Dedifferentiated amniotic fluid mesenchymal stem cell (primary cell): ENCODE measurements at regions not wholly inside any gene's neighbourhood (a gene's known extent, or its start where the extent isn't known, plus 50 kb on each side); places are given as distances from the start of the nearest gene placed in this dataset.

Experiments
- DNase-seq: peaks from one replicate; pipeline ENCODE4 v3.0.0-alpha.2; 2016; ENCODE audit errors: extremely low spot score

- no peak for DNase-seq
These were observed 52.7 kb upstream of the PELI1 start for GRCh38 chr2:64196963-64197362.

GRCh38 chr2:64201151-64201550, 56.9 kb upstream of the PELI1 start:
- peak; percentile 25 for DNase-seq

DNA sequence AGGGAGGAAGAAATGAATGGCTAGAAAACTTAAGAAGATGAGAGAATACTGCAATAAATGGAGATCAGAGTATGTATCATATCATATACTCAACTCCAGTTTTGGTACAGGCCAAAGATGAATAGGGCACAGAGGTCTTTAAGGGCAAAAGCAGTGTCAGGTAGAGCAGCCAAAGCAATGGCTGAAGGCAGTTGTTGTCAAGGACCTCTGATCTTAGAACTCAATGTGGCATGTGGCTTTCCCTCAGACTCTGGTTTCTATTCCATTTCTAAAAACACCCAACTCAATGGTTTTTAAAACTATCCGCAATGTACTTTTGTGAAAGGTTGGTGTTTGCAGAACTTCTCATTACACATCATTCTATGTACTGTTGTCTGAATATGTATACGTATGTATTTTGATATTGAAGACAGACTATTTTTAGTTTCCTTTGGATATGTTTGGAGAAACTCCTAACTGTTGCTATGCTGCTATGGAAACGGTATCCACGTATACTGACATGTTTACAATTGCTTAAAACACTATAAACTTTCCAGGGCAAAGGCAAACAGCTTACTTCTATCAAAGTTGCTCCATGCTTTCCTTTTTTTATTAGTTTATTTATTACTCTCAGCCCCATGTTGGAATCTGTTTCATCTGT, 58.1 kb upstream of the PELI1 start:
- DNase-seq, result peak; percentile 44

- no peak for DNase-seq
These were observed 59.1 kb upstream of the PELI1 start for GRCh38 chr2:64203131-64203857.

- DNase-seq, result no peak
These were observed 59.8 kb upstream of the PELI1 start for GRCh38 chr2:64203858-64204632.

- no peak for DNase-seq
These were observed 60.5 kb upstream of the PELI1 start for GRCh38 chr2:64204703-64205102.

DNA sequence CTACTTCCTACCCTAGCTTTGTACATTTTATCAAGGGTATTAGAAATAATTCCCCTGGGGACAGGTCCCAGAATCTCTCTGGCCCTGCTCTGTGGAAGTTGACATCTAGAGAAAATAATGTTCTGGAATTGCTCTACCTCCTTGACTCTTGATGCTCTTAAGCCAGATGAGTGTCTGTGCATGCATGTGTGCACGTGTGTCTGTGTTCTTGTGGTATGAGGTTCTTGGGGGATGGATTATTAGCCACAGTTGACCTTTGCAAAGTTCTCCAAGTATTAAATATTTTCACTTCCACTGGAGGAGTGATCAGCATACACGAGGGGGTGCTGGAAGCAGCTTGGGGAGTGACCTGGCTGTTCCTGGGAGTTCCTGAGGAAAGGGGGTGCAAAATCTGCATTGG, 61.2 kb upstream of the PELI1 start:
- no peak for DNase-seq

GRCh38 chr2:64207573-64207972, 63.4 kb upstream of the PELI1 start:
- DNase-seq, result no peak

- no peak for DNase-seq
These were observed 66.6 kb upstream of the PELI1 start for GRCh38 chr2:64210816-64211215.

DNA sequence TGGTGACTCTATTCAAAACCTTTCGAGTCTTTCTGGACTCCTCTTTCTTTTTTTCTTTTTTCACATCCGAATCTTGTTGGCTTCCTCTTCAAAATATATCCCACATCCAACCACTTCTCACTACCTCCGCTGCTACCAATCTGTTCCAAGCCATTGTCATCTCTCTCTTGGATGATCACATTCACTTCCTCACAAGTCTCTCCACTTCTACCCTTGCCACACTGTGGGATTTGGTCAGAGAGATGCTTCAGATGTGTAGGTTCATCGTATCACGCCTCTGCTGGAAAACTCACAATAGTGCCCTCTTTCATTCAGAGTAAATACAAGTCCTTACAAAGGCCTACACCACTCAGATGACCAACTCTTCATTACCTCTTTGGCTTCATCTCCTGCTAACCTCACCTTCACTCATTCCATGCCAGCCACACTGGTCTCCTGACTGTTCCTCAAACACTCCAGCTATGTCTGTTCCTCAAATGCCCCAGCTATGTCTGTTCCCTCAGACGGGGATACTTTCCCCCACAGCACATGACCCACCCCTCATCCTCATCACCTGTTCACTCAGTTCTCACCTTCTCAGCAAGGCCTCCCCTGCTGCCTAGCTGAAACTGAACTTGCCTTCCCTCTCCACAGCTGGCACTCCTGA, 67.2 kb upstream of the PELI1 start:
- no peak for DNase-seq

DNA sequence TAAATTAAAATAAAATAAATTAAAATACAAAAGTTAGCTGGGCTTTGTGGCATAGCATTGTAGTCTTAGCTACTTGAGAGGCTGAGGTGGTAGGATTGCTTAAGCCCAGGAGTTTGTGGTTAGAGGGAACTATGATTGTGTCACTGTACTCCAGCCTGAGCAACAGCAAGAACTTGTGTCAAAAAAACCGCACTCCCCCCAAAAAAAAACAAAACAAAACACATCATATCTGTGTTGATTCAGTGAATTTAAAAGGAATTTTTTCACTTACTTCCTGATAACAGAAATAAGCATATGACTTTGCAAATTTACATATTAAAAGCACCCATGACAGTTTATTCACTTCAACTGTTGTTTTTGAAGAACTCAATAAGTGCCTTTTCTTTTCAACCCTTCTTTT, 68.1 kb upstream of the PELI1 start:
- no peak for DNase-seq

DNA sequence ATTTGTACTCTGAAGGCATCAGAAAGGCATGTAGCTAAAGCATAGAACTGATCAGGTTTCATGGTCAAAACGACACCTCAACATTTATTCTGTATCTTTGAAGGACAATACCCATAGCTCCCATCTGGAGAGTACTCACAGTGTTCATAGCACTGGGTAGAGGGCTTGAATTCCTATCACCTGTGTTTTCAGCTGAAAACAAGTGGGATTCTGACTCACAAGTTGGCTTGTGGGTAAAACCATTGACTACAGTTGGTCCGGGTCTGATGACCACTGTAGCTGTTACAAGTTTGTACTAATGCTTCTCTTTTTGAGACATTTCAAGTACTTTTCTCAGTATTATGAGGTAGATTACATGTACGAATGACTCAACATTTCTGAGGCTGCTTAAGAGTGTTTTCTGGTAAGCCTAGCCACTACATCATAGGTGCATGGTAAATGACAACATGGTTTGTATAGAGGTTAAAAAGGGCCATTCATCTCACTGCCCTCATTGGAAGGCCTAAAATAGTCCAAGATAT, 68.6 kb upstream of the PELI1 start:
- no peak for DNase-seq

DNA sequence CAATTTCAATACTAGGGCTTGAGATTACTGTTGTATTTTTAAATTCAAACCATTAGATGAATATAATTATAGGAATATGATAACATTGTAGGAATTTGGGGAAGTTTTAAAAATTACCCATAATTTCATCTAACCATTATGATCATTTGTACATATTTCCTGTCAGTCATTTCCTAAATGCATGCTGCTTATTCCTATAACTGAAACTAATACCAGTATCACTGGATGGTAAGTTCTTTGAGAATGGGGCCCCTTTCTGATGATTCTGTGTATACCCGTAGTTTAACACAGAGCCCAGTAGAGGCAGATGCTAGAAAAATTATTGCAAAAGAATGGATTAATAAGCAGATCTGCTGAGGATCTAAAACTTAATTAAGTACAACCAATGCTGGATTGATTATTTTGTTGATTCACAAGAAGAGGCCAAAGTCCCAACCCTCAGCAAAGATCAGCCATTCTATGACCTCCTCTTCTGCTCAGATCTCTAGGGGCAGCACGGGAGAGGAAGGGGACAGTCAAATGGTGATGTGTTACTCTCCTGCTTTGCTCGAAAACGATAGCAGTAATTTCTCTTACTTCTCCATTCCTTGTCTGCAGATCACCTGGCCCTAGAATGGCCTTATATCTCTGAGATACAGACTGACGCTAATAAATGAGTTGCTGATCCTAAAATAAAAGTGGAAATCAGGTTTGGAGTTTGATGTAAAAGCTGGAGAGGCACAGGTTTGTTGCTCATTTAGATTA, 69.5 kb upstream of the PELI1 start:
- DNase-seq, result no peak

DNA sequence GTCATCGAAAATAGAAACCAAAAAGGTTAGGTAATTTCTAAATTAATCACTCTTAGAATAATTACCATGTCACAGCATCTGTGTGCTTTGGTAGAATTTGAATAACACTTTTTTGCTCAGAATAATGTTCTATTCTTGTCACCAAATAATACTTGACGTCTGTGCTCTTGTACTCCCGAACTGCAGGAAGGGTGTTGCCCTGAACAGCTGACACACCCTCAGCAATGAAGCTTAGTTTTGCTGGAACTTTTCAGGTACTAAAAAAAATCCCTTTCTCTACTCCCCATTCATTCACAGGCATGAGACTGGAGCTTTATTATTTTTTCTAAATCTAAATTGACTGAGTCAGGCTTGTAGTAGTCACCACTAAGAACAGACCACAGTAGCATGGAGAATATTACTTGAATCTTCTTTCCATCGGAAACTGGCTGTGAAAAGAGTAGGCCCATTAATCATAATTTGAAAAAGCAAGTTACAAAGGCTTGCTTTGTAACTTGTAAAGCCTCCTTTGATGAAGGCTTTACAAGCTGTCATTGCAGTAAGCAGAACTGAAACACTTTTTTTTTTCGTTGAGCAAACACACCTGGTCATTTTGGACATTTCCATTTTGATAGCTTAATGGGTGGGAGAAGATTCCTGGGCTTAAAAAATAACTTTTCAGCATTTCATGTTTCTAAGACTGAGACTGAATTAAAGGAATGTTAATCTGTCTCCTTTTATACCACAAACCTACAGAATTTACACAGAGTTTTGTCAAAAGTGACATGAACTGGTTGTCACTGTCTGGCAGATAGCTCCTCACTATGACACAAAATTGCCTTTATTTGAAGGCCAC, 70.3 kb upstream of the PELI1 start:
- no peak for DNase-seq

DNA sequence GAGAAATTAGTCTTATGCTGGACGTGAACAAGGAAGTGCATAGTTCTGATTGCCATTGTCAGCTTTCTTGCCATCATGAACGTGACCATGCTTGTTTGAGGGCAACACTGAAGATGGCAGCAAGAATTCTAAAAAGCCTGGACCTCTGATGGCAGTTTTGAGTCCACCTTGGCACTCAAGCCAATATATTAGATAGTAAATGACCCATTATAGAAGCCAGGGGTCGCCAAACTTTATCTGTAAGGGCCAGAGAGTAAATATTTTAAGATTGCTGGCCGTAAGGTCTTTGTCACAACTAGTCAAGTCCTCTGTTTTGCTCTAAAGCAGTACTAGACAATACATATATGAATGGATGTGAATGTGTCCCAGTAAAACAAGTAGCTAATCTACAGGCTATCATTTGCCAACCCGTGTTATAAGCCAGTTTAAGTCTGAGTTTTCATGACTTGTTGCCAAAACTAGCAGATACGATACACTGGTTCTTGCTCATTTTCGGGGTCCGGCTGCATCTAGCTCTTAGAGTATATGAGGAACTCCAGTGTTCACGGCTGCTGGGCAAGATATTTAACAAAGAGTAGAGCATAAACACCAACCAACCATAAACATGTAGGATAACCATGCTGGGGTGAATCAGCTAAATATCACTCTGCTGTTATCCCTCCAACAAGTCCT, 73.1 kb upstream of the PELI1 start:
- DNase-seq, result no peak

DNA sequence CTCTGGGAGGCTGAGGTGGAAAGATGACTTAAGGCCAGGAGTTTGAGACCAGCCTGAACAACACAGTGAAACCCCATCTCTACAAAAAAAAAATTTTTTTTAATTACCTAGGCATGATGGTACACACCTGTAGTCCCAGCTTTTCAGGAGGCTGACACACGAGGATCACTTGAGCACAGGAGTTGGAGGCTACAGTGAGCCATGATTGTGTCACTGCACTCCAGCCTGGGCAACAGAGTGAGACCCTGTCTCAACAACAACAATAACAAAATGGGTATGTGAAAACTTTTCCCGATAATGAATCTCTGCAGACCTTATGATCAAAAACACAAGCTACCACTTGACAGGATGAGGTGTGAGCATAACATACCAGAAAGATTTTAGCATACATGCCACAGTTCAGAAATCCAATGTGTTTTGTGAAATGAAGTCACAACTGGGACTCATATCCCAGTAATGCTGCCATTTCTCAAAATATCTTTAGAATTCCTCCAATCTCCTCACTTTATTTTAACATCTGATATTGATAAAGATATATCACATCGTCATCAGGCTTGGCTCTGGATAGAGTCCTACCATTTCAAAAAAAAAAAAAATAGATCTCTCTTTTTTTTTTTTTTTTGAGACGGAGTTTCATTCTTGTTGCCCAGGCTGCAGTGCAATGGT, 74.0 kb upstream of the PELI1 start:
- no peak for DNase-seq

- DNase-seq, result no peak
These were observed 74.9 kb upstream of the PELI1 start for GRCh38 chr2:64219149-64219548.

DNA sequence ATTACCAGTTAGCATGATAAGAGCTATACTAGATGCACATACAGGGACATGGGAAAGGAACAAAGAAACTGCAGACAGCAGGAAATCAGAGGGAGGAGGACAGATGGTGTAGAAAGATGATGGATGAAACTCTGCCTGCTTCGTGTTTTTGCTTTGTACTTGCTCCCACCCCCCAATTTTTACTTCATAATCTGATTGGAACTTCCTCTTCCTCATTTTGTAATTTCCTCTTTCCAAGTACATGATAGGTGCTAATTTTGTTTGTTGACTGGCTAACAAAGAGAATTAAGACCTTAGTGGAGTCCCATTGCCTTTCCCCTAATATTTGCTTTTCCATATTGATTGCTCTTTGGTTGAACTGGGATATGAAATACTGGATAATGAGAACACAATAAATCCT, 76.0 kb upstream of the PELI1 start:
- DNase-seq, result no peak

DNA sequence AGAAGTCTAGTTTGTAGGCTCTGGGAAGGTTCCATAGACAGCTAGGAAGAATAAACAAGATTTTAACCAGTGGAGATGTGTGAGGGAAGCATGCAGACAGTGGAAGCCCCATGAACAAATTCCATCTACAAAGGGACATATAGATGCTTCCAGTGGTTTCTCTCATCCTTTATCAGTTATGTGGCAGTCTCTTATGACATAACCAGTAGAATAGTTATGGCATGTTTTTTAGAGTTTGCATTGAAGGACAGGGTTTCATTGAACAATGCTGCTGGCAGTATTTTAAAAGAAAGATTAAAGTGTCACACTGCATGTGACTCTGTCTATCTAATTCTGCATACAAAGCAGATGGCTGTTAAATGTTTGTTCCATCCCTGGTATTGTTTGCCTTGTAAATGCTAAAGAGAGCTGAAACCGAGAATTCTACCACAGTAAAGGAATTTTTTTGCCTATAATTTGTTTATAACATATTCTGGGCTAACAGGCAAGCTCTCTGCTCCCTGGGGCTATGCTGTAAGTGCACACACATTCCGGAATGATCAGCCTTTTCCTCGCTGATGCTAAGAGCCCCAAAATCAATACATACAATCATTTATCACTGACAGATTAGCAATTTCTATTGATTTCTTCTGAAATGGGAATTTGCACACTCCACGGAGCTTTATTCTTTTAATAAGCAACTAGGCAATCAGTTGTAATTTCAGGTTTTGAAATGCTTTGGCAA, 76.8 kb upstream of the PELI1 start:
- no peak for DNase-seq
